ENCODE measurements at regions not wholly inside any gene's neighbourhood (a gene's known extent, or its start where the extent isn't known, plus 50 kb on each side); places are given as distances from the start of the nearest gene placed in this dataset.

DNA sequence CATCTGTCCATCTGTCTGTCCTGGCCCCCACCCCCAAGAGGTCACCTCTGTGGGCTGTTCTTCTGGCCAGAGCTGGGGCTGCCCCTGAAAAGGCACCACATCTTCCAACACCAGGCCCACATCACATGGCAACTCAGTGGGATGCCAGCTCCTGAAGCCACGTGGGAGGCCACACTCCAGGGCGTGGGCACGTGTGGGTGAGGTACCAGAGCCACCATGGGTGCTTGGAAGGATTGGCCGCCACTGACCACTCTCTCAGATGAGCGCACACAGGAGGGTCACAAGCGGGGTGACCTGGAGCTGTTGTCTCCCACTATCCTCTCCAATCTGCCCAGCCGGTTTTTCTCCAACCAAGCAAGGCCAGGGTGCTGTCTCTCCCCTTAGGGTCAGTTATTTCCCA is 197.9 kb downstream of the TFCP2L1 start:
- H3K27me3 ChIP-seq (ENCODE audit: control insufficient read depth, insufficient read depth, low read length): no peaks in the 10 kb centered on the region
- H3K4me1 ChIP-seq: peaks cover 3% of the 10 kb centered on the region
- H3K9ac ChIP-seq: no peak overlapping the region
- no peaks in the 10 kb centered on the region for H3K79me2 ChIP-seq
- H3K4me3 ChIP-seq (ENCODE audit: low read depth, low read length): no peak overlapping the region
- TF ChIP-seq CTCF (IDR thresholded peaks at IDR 0.05): no peak
- no peaks in the 10 kb centered on the region for H3K36me3 ChIP-seq (ENCODE audit: control insufficient read depth, insufficient read depth, low read length)
- H3K4me2 ChIP-seq (ENCODE audit: low read length): no peak overlapping the region
- no peak overlapping the region for H3K27ac ChIP-seq
- H2AFZ ChIP-seq: no peak overlapping the region
- H3K9me3 ChIP-seq (ENCODE audit: control insufficient read depth, low read length): no peaks in the 10 kb centered on the region

GRCh38 chr2:121088251-121089165 is 196.5 kb downstream of the TFCP2L1 start:
- H3K9ac ChIP-seq: no peak overlapping the region
- H3K4me1 ChIP-seq: peaks cover 3% of the 10 kb centered on the region
- H2AFZ ChIP-seq: no peak overlapping the region
- no peak overlapping the region for H3K4me3 ChIP-seq (ENCODE audit: low read depth, low read length)
- H3K4me2 ChIP-seq (ENCODE audit: low read length): no peak overlapping the region
- TF ChIP-seq CTCF (IDR thresholded peaks at IDR 0.05): no peak
- H3K79me2 ChIP-seq: no peaks in the 10 kb centered on the region
- no peaks in the 10 kb centered on the region for H3K36me3 ChIP-seq (ENCODE audit: control insufficient read depth, insufficient read depth, low read length)
- no peaks in the 10 kb centered on the region for H3K27me3 ChIP-seq (ENCODE audit: control insufficient read depth, insufficient read depth, low read length)
- H3K27ac ChIP-seq: no peak overlapping the region
- no peaks in the 10 kb centered on the region for H3K9me3 ChIP-seq (ENCODE audit: control insufficient read depth, low read length)

- no peak overlapping the region for H3K9ac ChIP-seq
- H3K9me3 ChIP-seq (ENCODE audit: control insufficient read depth, low read length): no peaks in the 10 kb centered on the region
- H3K79me2 ChIP-seq: no peaks in the 10 kb centered on the region
- H3K4me1 ChIP-seq: peaks cover 3% of the 10 kb centered on the region
- no peaks in the 10 kb centered on the region for H3K27me3 ChIP-seq (ENCODE audit: control insufficient read depth, insufficient read depth, low read length)
- no peak overlapping the region for H3K27ac ChIP-seq
- no peak for TF ChIP-seq CTCF (IDR thresholded peaks at IDR 0.05)
- no peaks in the 10 kb centered on the region for H3K36me3 ChIP-seq (ENCODE audit: control insufficient read depth, insufficient read depth, low read length)
- no peak overlapping the region for H3K4me3 ChIP-seq (ENCODE audit: low read depth, low read length)
- H3K4me2 ChIP-seq (ENCODE audit: low read length): no peak overlapping the region
- H2AFZ ChIP-seq: no peak overlapping the region
These were observed 195.9 kb downstream of the TFCP2L1 start for GRCh38 chr2:121089166-121089510.

- Histone ChIP-seq H3K36me3 (ENCODE audit: control insufficient read depth, insufficient read depth, low read length) (no peaks in the 10 kb centered on the region), H2AFZ (no peak overlapping the region), H3K4me2 (ENCODE audit: low read length) (no peak overlapping the region), H3K27ac (no peak overlapping the region), H3K9me3 (ENCODE audit: control insufficient read depth, low read length) (no peaks in the 10 kb centered on the region), H3K79me2 (no peaks in the 10 kb centered on the region), H3K4me3 (ENCODE audit: low read depth, low read length) (no peak overlapping the region), H3K9ac (no peak overlapping the region), H3K4me1 (no peaks in the 10 kb centered on the region), H3K27me3 (ENCODE audit: control insufficient read depth, insufficient read depth, low read length) (no peaks in the 10 kb centered on the region)
- no peak for TF ChIP-seq CTCF (IDR thresholded peaks at IDR 0.05)
These were observed 194.8 kb downstream of the TFCP2L1 start for GRCh38 chr2:121090088-121090715.

All from parathyroid adenoma (tissue), 2 donors.